GM13976 (cell line): ENCODE measurements at regions not wholly inside any gene's neighbourhood (a gene's known extent, or its start where the extent isn't known, plus 50 kb on each side); places are given as distances from the start of the nearest gene placed in this dataset.

ENCODE experiments used
- DNase-seq: peaks from one replicate; pipeline ENCODE4 v3.0.0; 2012; ENCODE audit warnings: low spot score
- CTCF ChIP-seq: IDR thresholded peaks from 2 replicates; pipeline ENCODE4 v1.5.1; 2012; ENCODE audit warnings: borderline replicate concordance, mild to moderate bottlenecking; ENCODE audit not compliant: insufficient read depth; ENCODE audit errors: extremely low read depth, missing control alignments, control extremely low read depth
- in situ Hi-C: fragments of 300-500 bp; cut with MboI; formaldehyde crosslinking; loops from one replicate; pipeline ENCODE4 v1.12.0; 2022; ENCODE audit warnings: low sequenced_read_pairs, mixed read lengths, inconsistent platforms; ENCODE audit not compliant: unreplicated experiment

- DNase-seq: no peak
- TF ChIP-seq CTCF: no peak
- in situ Hi-C loops: no loop called here
These were observed 438.2 kb downstream of the EPHA4 start for GRCh38 chr2:221133941-221134340.

- in situ Hi-C loops: no loop called here
- no peak for TF ChIP-seq CTCF
These were observed 437.4 kb downstream of the EPHA4 start for GRCh38 chr2:221134718-221135117.

DNA sequence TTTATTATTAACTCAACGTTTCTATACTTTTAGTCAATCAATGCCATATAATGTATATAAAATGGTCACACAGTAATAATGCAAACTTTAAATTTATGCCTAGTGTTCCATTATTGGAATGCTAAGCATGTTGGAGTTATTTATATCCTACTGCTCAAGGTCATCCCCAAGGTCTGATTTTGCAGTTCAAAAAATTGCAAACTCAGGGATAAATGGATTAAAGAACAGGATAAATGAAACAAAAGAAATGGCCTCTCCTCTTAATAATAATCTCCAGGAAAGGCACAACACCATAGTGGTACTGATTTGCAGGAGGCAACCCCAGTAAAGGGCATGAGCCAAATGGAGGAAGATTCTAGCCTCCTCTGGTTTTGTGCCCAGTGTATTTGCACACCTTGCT is 436.4 kb downstream of the EPHA4 start:
- TF ChIP-seq CTCF: no peak
- in situ Hi-C loops: no loop called here
- no peak for DNase-seq

More at GRCh38 chr2:221134718-221135117, 437.4 kb downstream of the EPHA4 start:
- DNase-seq: no peak

- TF ChIP-seq CTCF: no peak
- in situ Hi-C loops: no loop called here
- DNase-seq: no peak
These were observed 434.7 kb downstream of the EPHA4 start for GRCh38 chr2:221137385-221137784.

DNA sequence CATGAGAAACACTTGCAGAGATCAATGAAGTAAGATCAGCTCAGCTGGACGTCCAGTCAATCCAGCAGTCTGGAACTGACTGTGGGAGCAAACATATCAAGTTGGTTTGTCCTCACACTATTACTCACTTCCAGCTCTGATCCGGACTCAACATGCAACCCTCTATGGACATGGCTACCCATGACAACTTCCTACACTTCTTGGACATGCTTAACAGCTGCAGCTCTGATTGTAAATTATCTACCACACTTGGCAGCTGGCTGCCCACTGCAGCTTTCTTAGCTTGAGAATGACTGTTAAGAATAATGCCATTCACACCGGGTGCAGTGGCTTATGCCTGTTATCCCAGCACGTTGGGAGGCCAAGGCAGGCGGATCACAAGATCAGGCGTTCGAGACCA is 429.8 kb downstream of the EPHA4 start:
- DNase-seq: no peak
- in situ Hi-C loops: no loop called here
- no peak for TF ChIP-seq CTCF

DNA sequence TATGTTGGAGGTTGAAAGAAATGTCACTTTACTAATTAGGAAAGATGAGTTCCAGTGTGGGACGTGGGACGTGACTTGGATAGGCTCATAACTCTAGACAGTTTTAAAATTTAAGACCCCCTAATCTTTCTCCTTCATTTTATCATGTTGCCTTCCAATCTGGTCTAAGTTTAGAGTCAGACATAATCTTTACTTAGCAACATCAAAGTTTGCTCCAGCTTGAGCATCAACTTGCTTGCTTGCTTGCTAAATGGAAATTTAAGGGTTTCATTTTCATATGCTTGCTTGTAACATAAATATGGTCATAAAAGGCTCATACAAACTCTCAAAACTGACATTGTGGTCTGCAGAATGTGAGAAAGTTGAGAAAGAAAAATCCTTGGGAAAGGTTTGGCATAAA is 428.9 kb downstream of the EPHA4 start:
- DNase-seq: no peak
- in situ Hi-C loops: no loop called here
- no peak for TF ChIP-seq CTCF

- in situ Hi-C loops: no loop called here
- no peak for DNase-seq
- no peak for TF ChIP-seq CTCF
These were observed 427.2 kb downstream of the EPHA4 start for GRCh38 chr2:221144909-221145308.
